ENCODE measurements at regions not wholly inside any gene's neighbourhood (a gene's known extent, or its start where the extent isn't known, plus 50 kb on each side); places are given as distances from the start of the nearest gene placed in this dataset.

- TF ChIP-seq, protein P1, sequence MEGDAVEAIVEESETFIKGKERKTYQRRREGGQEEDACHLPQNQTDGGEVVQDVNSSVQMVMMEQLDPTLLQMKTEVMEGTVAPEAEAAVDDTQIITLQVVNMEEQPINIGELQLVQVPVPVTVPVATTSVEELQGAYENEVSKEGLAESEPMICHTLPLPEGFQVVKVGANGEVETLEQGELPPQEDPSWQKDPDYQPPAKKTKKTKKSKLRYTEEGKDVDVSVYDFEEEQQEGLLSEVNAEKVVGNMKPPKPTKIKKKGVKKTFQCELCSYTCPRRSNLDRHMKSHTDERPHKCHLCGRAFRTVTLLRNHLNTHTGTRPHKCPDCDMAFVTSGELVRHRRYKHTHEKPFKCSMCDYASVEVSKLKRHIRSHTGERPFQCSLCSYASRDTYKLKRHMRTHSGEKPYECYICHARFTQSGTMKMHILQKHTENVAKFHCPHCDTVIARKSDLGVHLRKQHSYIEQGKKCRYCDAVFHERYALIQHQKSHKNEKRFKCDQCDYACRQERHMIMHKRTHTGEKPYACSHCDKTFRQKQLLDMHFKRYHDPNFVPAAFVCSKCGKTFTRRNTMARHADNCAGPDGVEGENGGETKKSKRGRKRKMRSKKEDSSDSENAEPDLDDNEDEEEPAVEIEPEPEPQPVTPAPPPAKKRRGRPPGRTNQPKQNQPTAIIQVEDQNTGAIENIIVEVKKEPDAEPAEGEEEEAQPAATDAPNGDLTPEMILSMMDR (IDR thresholded peaks at IDR 0.05), result no peak
- no peaks in the 10 kb centered on the region for H3K4me1 ChIP-seq
Measured at GRCh38 chr5:2194949-2195348, 312.2 kb upstream of the IRX4 start.

GRCh38 chr5:2194236-2194555 lies 311.5 kb upstream of the IRX4 start:
- ATAC-seq (no peak), DNase-seq (no peak)
- intact Hi-C loops (cut with DNase I), result no loop called here
- peaks cover 7% of the 10 kb centered on the region for H3K9me3 ChIP-seq
- TF ChIP-seq, protein P1 (IDR thresholded peaks at IDR 0.05), result no peak
- no peak overlapping the region for H3K27ac ChIP-seq
- no peak overlapping the region for H3K4me3 ChIP-seq
- no peaks in the 10 kb centered on the region for H3K27me3 ChIP-seq (ENCODE audit: low read depth)
- no peaks in the 10 kb centered on the region for H3K36me3 ChIP-seq
- H3K4me1 ChIP-seq, result no peaks in the 10 kb centered on the region

More at GRCh38 chr5:2194949-2195348, 312.2 kb upstream of the IRX4 start:
- no peak overlapping the region for H3K4me3 ChIP-seq
- H3K27ac ChIP-seq, result no peak overlapping the region
- DNase-seq (no peak), ATAC-seq (no peak)
- peaks cover 7% of the 10 kb centered on the region for H3K9me3 ChIP-seq
- no peaks in the 10 kb centered on the region for H3K36me3 ChIP-seq
- H3K27me3 ChIP-seq (ENCODE audit: low read depth), result no peaks in the 10 kb centered on the region
- intact Hi-C loops (cut with DNase I), result no loop called here

DNA sequence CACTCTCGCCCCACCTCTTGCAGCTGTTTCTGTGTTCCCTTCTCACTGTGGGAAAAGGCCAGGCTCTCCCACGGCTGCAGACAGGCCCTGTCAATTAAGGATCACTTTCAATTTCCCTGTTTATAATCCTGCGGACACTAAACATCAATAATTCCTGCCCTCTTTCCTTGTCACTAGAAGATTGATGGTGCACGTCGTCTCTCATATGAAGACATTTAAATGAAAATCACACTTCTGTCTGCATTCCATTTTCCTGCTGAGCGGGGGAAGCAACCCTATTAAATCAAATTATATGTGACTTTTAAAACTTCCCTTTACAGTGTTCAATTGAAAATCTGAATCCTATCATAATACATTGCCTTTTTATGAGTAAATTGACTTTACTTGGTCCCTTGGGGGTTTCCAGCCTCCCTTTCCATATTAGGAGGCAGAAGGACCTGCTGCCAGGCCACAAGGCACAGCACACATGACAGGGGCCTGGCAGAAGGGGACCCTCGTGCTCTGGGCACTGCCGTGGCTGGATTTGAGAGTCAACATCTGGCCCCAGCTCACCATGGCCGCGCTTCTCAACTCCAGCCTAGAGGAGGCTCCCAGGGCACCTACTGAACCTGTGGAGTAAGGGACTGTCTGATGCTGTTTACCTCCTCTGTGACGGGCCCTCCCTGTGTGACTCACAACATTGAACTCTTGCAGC lies 311.0 kb upstream of the IRX4 start:
- Histone ChIP-seq H3K4me1 (no peaks in the 10 kb centered on the region), H3K27ac (no peak overlapping the region), H3K27me3 (ENCODE audit: low read depth) (no peaks in the 10 kb centered on the region), H3K4me3 (no peak overlapping the region), H3K36me3 (no peaks in the 10 kb centered on the region), H3K9me3 (peaks cover 7% of the 10 kb centered on the region)
- intact Hi-C loops (cut with DNase I), result no loop called here
- TF ChIP-seq, protein P1 (IDR thresholded peaks at IDR 0.05), result no peak
- ATAC-seq (no peak), DNase-seq (no peak)

DNA sequence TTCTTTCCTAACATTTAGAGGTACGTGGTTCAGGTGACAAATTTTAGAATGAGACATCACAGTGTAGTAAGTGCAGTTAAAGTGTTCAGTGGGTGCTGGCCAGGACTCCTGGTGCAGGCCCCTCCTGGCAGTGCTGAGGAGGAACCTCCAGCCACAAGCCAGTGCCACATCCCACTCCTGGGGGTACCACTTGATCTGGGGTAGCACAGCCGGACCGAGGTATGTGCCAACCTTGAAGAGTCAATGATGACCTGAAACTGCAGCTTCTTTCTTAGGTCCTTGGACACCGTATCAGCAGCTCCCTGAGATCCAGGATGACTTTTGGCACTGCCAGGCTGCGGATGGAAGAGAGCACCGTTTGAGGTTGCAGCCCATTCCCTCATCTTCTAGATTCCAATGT lies 310.4 kb upstream of the IRX4 start:
- intact Hi-C loops (cut with DNase I), result no loop called here
- Histone ChIP-seq H3K27me3 (ENCODE audit: low read depth) (no peaks in the 10 kb centered on the region), H3K4me3 (no peak overlapping the region), H3K9me3 (peaks cover 7% of the 10 kb centered on the region), H3K4me1 (no peaks in the 10 kb centered on the region), H3K27ac (no peak overlapping the region), H3K36me3 (no peaks in the 10 kb centered on the region)
- ATAC-seq (no peak), DNase-seq (no peak)
- TF ChIP-seq, protein P1 (IDR thresholded peaks at IDR 0.05), result no peak

- intact Hi-C loops (cut with DNase I), result no loop called here
- no peak overlapping the region for H3K4me3 ChIP-seq
- DNase-seq, result no peak
Measured at GRCh38 chr5:2192496-2192895, 309.8 kb upstream of the IRX4 start.

More at GRCh38 chr5:2192496-2192895, 309.8 kb upstream of the IRX4 start:
- H3K27ac ChIP-seq, result no peak overlapping the region
- TF ChIP-seq, protein P1 (IDR thresholded peaks at IDR 0.05), result no peak
- H3K27me3 ChIP-seq (ENCODE audit: low read depth), result no peaks in the 10 kb centered on the region
- H3K9me3 ChIP-seq, result peaks cover 7% of the 10 kb centered on the region
- H3K4me1 ChIP-seq, result no peaks in the 10 kb centered on the region
- no peaks in the 10 kb centered on the region for H3K36me3 ChIP-seq
- ATAC-seq, result no peak

Measured in lower lobe of right lung (tissue), 2 donors.